ENCODE measurements at regions not wholly inside any gene's neighbourhood (a gene's known extent, or its start where the extent isn't known, plus 50 kb on each side); places are given as distances from the start of the nearest gene placed in this dataset.

- H3K27ac ChIP-seq = no peak overlapping the region
- TF ChIP-seq CTCF (IDR thresholded peaks at IDR 0.05) (no peak), POLR2A (IDR thresholded peaks at IDR 0.05) (no peak)
- no peak for DNase-seq (ENCODE audit: low spot score in 2 of 2)
- H3K4me3 ChIP-seq = no peak overlapping the region
- H3K9me3 ChIP-seq = no peaks in the 10 kb centered on the region
- H3K36me3 ChIP-seq = no peaks in the 10 kb centered on the region
- H3K27me3 ChIP-seq = no peaks in the 10 kb centered on the region
- H3K4me1 ChIP-seq = no peaks in the 10 kb centered on the region
- intact Hi-C loops (cut with DNase I; ENCODE audit: low total_unique reads) = no loop called here
Observed at GRCh38 chr3:22795917-22796316, 407.2 kb upstream of the UBE2E2 start.

DNA sequence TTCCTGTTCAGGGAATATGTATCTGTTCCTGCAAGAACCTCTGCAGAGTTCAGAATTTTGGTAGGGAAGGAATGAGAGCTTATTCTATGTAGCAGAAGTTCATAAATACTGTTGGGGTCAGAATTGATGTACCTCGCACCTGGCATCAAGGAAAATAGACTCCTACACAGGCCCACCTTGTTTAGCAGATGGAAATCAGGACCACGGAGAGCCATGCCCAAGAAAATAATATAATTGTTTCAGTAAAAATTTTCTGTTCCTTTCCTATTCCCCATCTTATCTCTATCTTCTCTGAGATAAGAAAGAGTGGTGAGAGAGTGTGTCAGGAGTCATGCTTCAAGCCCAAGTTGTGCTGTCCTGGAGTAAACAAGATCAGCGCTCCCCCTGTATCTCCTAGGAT, 404.7 kb upstream of the UBE2E2 start:
- no peaks in the 10 kb centered on the region for H3K27me3 ChIP-seq
- TF ChIP-seq CTCF (IDR thresholded peaks at IDR 0.05) (no peak), POLR2AphosphoS5 (IDR thresholded peaks at IDR 0.05) (no peak), POLR2A (IDR thresholded peaks at IDR 0.05) (no peak)
- no peaks in the 10 kb centered on the region for H3K9me3 ChIP-seq
- no peak overlapping the region for H3K27ac ChIP-seq
- no peaks in the 10 kb centered on the region for H3K36me3 ChIP-seq
- H3K4me3 ChIP-seq = no peak overlapping the region
- H3K4me1 ChIP-seq = no peaks in the 10 kb centered on the region
- no peak for DNase-seq (ENCODE audit: low spot score in 2 of 2)
- intact Hi-C loops (cut with DNase I; ENCODE audit: low total_unique reads) = no loop called here

GRCh38 chr3:22819209-22819608, 383.9 kb upstream of the UBE2E2 start:
- peaks cover 0 to 7% of the 10 kb centered on the region in 2 donors for H3K9me3 ChIP-seq
- DNase-seq (ENCODE audit: low spot score in 2 of 2) = no peak
- no peaks in the 10 kb centered on the region for H3K4me1 ChIP-seq
- H3K27me3 ChIP-seq = no peaks in the 10 kb centered on the region
- TF ChIP-seq POLR2AphosphoS5 (IDR thresholded peaks at IDR 0.05) = no peak
- intact Hi-C loops (cut with DNase I; ENCODE audit: low total_unique reads) = no loop called here
- no peak overlapping the region for H3K4me3 ChIP-seq
- no peaks in the 10 kb centered on the region for H3K36me3 ChIP-seq
- H3K27ac ChIP-seq = no peak overlapping the region

- Histone ChIP-seq H3K36me3 (no peaks in the 10 kb centered on the region), H3K27ac (no peak overlapping the region), H3K4me3 (no peak overlapping the region), H3K9me3 (no peaks in the 10 kb centered on the region), H3K27me3 (no peaks in the 10 kb centered on the region), H3K4me1 (no peaks in the 10 kb centered on the region)
- DNase-seq (ENCODE audit: low spot score in 2 of 2) = no peak
- intact Hi-C loops (cut with DNase I; ENCODE audit: low total_unique reads) = loop anchor here (10.0 kb wide), 1 partner anchor 320 kb away; no protein-coding TSS in a partner anchor
- no peak for TF ChIP-seq CTCF (IDR thresholded peaks at IDR 0.05)
- TF ChIP-seq POLR2A (IDR thresholded peaks at IDR 0.05) = no peak
- TF ChIP-seq POLR2AphosphoS5 (IDR thresholded peaks at IDR 0.05) = no peak
Observed at GRCh38 chr3:22835041-22835440, 368.1 kb upstream of the UBE2E2 start.

DNA sequence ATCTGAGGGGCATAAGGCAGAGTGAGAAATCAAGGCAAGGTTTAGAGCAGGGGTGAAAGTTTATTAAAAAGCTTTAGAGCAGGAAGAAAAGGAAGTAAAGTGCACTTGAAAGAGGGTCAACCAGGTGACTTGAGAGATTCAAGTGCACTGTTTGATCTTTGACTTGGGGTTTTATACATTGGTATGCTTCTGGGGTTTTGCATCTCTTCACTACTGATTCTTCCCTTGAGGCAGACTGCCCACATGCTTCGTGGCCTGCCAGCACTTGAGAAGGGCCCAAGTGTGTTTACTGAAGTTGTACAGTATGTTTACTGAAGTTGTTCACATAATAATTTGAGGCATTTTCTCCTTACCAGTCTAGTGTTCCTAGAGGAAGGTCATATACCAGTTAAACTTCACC, 367.0 kb upstream of the UBE2E2 start:
- H3K27me3 ChIP-seq = no peaks in the 10 kb centered on the region
- no peak overlapping the region for H3K27ac ChIP-seq
- intact Hi-C loops (cut with DNase I; ENCODE audit: low total_unique reads) = loop anchor here (10.0 kb wide), 1 partner anchor 319 kb away; no protein-coding TSS in a partner anchor
- no peak overlapping the region for H3K4me3 ChIP-seq
- no peaks in the 10 kb centered on the region for H3K4me1 ChIP-seq
- H3K9me3 ChIP-seq = peaks cover 0 to under 1% of the 10 kb centered on the region in 2 donors
- TF ChIP-seq CTCF (IDR thresholded peaks at IDR 0.05) (no peak), POLR2AphosphoS5 (IDR thresholded peaks at IDR 0.05) (no peak), POLR2A (IDR thresholded peaks at IDR 0.05) (no peak)
- no peak for DNase-seq (ENCODE audit: low spot score in 2 of 2)
- H3K36me3 ChIP-seq = no peaks in the 10 kb centered on the region

DNA sequence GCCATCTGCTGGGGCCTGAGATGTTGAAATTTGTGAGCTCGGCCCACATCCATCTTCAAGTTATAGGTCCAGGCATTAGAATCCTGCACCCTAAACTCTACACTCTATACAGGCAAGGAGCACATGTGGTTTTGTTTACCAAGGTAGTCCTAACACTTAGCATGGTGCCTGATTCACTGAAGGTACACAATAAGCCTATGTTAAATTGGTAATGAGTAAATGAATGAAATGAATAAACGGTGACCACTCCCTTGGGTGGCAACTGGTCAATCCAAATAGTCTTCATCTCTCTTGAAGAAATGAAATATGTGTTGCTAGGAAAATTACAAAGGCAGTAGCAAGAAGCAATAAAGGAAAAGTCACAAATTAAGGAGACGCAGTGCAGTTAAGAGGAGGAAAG, 359.3 kb upstream of the UBE2E2 start:
- no peak overlapping the region for H3K4me3 ChIP-seq
- H3K27me3 ChIP-seq = no peaks in the 10 kb centered on the region
- peaks cover 0 to 12% of the 10 kb centered on the region in 2 donors for H3K9me3 ChIP-seq
- TF ChIP-seq POLR2A (IDR thresholded peaks at IDR 0.05) = no peak
- no peak for TF ChIP-seq POLR2AphosphoS5 (IDR thresholded peaks at IDR 0.05)
- TF ChIP-seq CTCF (IDR thresholded peaks at IDR 0.05) = no peak
- H3K27ac ChIP-seq = no peak overlapping the region
- H3K4me1 ChIP-seq = no peaks in the 10 kb centered on the region
- intact Hi-C loops (cut with DNase I; ENCODE audit: low total_unique reads) = loop anchor here (5.0 kb wide), 1 partner anchor 393 kb away; no protein-coding TSS in a partner anchor
- DNase-seq (ENCODE audit: low spot score in 2 of 2) = no peak
- H3K36me3 ChIP-seq = no peaks in the 10 kb centered on the region
